22Rv1 (cell line): ENCODE measurements at regions not wholly inside any gene's neighbourhood (a gene's known extent, or its start where the extent isn't known, plus 50 kb on each side); places are given as distances from the start of the nearest gene placed in this dataset.

ENCODE experiments used
- ZFX ChIP-seq: fragments of 450-650 bp; IDR thresholded peaks from 2 replicates; pipeline ENCODE4 v1.6.1; 2017; ENCODE audit warnings: antibody characterized with exemption, borderline replicate concordance
- TF ChIP-seq, protein P1 (sequence below): fragments of 450-650 bp; IDR thresholded peaks from 2 replicates; pipeline ENCODE4 v1.5.1; 2017; ENCODE audit warnings: mild to moderate bottlenecking

GRCh38 chr7:46848944-46849343, 733.0 kb downstream of the TNS3 start:
- TF ChIP-seq, protein P1, sequence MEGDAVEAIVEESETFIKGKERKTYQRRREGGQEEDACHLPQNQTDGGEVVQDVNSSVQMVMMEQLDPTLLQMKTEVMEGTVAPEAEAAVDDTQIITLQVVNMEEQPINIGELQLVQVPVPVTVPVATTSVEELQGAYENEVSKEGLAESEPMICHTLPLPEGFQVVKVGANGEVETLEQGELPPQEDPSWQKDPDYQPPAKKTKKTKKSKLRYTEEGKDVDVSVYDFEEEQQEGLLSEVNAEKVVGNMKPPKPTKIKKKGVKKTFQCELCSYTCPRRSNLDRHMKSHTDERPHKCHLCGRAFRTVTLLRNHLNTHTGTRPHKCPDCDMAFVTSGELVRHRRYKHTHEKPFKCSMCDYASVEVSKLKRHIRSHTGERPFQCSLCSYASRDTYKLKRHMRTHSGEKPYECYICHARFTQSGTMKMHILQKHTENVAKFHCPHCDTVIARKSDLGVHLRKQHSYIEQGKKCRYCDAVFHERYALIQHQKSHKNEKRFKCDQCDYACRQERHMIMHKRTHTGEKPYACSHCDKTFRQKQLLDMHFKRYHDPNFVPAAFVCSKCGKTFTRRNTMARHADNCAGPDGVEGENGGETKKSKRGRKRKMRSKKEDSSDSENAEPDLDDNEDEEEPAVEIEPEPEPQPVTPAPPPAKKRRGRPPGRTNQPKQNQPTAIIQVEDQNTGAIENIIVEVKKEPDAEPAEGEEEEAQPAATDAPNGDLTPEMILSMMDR = no peak
- TF ChIP-seq ZFX = no peak
